Tibial nerve (tissue), 3 donors: ENCODE measurements at regions not wholly inside any gene's neighbourhood (a gene's known extent, or its start where the extent isn't known, plus 50 kb on each side); places are given as distances from the start of the nearest gene placed in this dataset.

Experiments used
- POLR2A ChIP-seq, 2 donors: fragments of 450-650 bp; IDR thresholded peaks; one replicate each; pipeline ENCODE4 v1.6.1; 2017; ENCODE audit warnings: antibody characterized with exemption in 2 of 2, mild to moderate bottlenecking in 2 of 2, moderate library complexity in 2 of 2
- TF ChIP-seq, protein P1 (sequence below), 5 experiments: fragments of 200-600 bp in 3 of 5; fragments of 450-650 bp in 2 of 5; sonication (generic) in 3 of 5; IDR thresholded peaks; one replicate each; pipeline ENCODE4 v1.5.1; 2016 to 2019; ENCODE audit warnings: antibody characterized with exemption in 5 of 5, mild to moderate bottlenecking in 3 of 5, moderate library complexity in 2 of 5

GRCh38 chr9:32291370-32291769 is 93.1 kb upstream of the ACO1 start:
- TF ChIP-seq, protein P1, sequence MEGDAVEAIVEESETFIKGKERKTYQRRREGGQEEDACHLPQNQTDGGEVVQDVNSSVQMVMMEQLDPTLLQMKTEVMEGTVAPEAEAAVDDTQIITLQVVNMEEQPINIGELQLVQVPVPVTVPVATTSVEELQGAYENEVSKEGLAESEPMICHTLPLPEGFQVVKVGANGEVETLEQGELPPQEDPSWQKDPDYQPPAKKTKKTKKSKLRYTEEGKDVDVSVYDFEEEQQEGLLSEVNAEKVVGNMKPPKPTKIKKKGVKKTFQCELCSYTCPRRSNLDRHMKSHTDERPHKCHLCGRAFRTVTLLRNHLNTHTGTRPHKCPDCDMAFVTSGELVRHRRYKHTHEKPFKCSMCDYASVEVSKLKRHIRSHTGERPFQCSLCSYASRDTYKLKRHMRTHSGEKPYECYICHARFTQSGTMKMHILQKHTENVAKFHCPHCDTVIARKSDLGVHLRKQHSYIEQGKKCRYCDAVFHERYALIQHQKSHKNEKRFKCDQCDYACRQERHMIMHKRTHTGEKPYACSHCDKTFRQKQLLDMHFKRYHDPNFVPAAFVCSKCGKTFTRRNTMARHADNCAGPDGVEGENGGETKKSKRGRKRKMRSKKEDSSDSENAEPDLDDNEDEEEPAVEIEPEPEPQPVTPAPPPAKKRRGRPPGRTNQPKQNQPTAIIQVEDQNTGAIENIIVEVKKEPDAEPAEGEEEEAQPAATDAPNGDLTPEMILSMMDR (IDR thresholded peaks at IDR 0.05) = no peak
- no peak for TF ChIP-seq POLR2A (IDR thresholded peaks at IDR 0.05)
